Myocyte (in vitro differentiated cells): ENCODE measurements at regions not wholly inside any gene's neighbourhood (a gene's known extent, or its start where the extent isn't known, plus 50 kb on each side); places are given as distances from the start of the nearest gene placed in this dataset.

Experiments
- DNase-seq: peaks from one replicate; pipeline ENCODE4 v3.0.0-alpha.2; 2012; ENCODE audit warnings: low read depth

- no peak for DNase-seq
These were observed 56.3 kb upstream of the BRD7 start for GRCh38 chr16:50425044-50425443.

DNA sequence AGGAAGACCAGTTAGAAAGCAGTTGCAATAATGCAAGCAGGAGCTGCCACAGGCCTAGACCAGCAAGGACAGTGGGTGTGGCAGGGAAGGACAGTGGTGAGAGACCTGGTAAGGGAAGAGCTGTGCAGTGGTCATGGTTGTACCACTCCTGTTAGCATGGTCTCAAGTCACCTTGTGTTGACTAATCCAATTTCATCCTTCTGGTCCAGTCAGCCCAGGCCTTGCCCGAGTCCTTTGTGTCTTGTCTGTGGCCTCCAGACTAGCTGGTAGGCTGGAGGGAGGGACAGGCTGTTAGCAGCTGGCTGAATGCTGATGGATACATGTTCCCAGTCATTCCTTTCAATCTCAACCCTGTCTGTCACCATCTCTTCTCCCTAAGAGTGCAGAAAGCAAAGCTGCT is 54.1 kb upstream of the BRD7 start:
- DNase-seq, result no peak

DNA sequence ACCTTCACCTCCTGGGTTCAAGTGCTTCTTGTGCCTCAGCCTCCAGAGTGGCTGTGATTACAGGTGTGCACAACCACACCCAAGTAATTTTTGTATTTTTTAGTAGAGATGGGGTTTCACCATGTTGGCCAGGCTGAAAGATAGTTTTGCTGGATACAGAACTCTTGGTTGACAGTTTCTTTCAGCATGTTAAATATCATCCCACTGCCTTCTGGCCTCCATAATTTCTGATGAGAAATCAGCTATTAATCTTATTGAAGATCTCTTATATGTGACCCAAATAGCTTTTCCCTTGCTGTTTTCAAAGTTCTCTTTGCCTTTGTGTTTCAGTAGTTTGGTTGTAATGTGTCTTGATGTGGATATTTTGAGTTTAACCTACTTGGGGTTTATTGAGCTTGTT is 50.3 kb upstream of the BRD7 start:
- no peak for DNase-seq
